ENCODE measurements at regions not wholly inside any gene's neighbourhood (a gene's known extent, or its start where the extent isn't known, plus 50 kb on each side); places are given as distances from the start of the nearest gene placed in this dataset.

DNA sequence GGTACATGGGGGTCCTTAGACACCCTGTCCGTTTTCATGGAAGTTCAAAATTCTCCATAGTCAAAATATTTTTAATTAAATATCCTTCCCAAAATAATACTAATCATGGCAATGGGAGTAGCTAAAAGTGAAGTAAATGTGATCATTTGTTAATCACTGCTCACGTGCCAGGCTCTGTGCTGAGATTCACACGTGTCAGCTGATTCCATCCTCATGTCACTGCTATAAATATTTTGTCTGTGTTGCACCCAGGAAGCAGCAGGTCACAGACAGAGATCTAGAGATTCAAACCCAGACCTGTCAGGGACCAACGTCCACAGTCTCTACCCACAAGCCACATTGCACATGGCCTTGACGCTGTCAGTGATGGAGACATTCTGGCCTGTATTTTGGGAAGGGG is 74.3 kb downstream of the KLHDC7A start:
- peaks cover 5% of the 10 kb centered on the region; the same call in 1 of the 2 replicates for H3K23me2 ChIP-seq (ENCODE audit: low read depth, low read length)
- no peak overlapping the region for H3K4me2 ChIP-seq (ENCODE audit: insufficient read depth in 1 of 2, low read depth in 2 of 2, low read length in 2 of 2)
- no peak for FAIRE-seq
- H2BK5ac ChIP-seq (ENCODE audit: low read depth, low read length): no peak overlapping the region
- H2BK120ac ChIP-seq (replicated peaks; ENCODE audit: low read depth, low read length): no peak overlapping the region
- ChIA-PET CTCF (ENCODE audit: partially characterized antibody) (interaction anchor here (0.9 to 50.4 kb wide), 11 partner anchors 12 to 514 kb away, joined by 3 to 984 read pairs (median 4); partner anchors contain the start of gene KLHDC7A), POLR2A (ENCODE audit: partially characterized antibody) (interaction anchor here (1.7 kb wide), 1 partner anchor 12 kb away, joined by 5 read pairs; no protein-coding TSS in a partner anchor)
- H4K5ac ChIP-seq (ENCODE audit: insufficient read length, low read depth, low read length): no peak overlapping the region
- H2AFZ ChIP-seq (ENCODE audit: low read length): no peak overlapping the region
- H3K56ac ChIP-seq (replicated peaks; ENCODE audit: insufficient read length, low read depth, low read length): no peak overlapping the region
- H4K20me1 ChIP-seq (replicated peaks in 1 of 2; ENCODE audit: control insufficient read depth in 1 of 2, insufficient read depth in 2 of 2, low read length in 2 of 2): no peaks in the 10 kb centered on the region
- H3K27me3 ChIP-seq (replicated peaks in 1 of 4; ENCODE audit: control insufficient read depth in 3 of 4, extremely low read depth in 1 of 4, insufficient read depth in 3 of 4, low read length in 3 of 4): peaks cover 0 to 6% (median 0%) of the 10 kb centered on the region in 4 experiments; a peak in 3 of 7 replicates
- no peak overlapping the region for H3K4me3 ChIP-seq (ENCODE audit: extremely low read depth in 1 of 4, insufficient read depth in 2 of 4, low read depth in 3 of 4, low read length in 4 of 4)
- no peaks in the 10 kb centered on the region for H3K79me1 ChIP-seq (ENCODE audit: low read depth, low read length)
- no peak overlapping the region for H2AK5ac ChIP-seq (ENCODE audit: low read depth, low read length)
- H2BK15ac ChIP-seq (ENCODE audit: low read length): no peak overlapping the region
- H3K27ac ChIP-seq (ENCODE audit: low read depth, low read length): no peak overlapping the region
- H4K91ac ChIP-seq (replicated peaks; ENCODE audit: insufficient read length, low read length): no peak overlapping the region
- no peak overlapping the region for H2BK12ac ChIP-seq (ENCODE audit: low read depth, low read length)
- H3K18ac ChIP-seq (ENCODE audit: extremely low read depth, low read length): no peak overlapping the region
- no peak overlapping the region for H2BK20ac ChIP-seq (ENCODE audit: low read length)
- H4K8ac ChIP-seq (ENCODE audit: extremely low read depth, insufficient read depth, low read length): no peak overlapping the region
- H3K36me3 ChIP-seq (ENCODE audit: control insufficient read depth in 2 of 4, insufficient read depth in 4 of 4, low read length in 3 of 4): no peaks in the 10 kb centered on the region
- H3K79me2 ChIP-seq (ENCODE audit: control insufficient read depth in 1 of 2, insufficient read depth in 2 of 2, low read length in 2 of 2): no peaks in the 10 kb centered on the region
- no peak overlapping the region for H3K9ac ChIP-seq (replicated peaks in 1 of 4; ENCODE audit: extremely low read depth in 1 of 4, low read depth in 3 of 4, low read length in 3 of 4)
- WGBS, 2 experiments (ENCODE audit: extremely low coverage in 1 of 2, insufficient coverage in 1 of 2, insufficient read length in 1 of 2, insufficient replicate concordance in 2 of 2, low coverage in 1 of 2, low lambda C conversion rate in 2 of 2, missing lambda C conversion rate in 1 of 2): 83% methylated on average over 5 of the region's 5 CpGs; no CpG with 5 or more reads in 1 of the 2 experiments
- no peak overlapping the region for H3K23ac ChIP-seq (ENCODE audit: insufficient read length)
- H3K4ac ChIP-seq (replicated peaks; ENCODE audit: insufficient read length, low read depth, low read length): no peak overlapping the region
- H3K4me1 ChIP-seq (replicated peaks in 1 of 4; ENCODE audit: control insufficient read depth in 3 of 4, insufficient read depth in 4 of 4, low read length in 3 of 4): peaks cover 0 to 16% (median 6%) of the 10 kb centered on the region in 4 experiments; a peak in 5 of 7 replicates
- no peak for DNase-seq (ENCODE audit: low read depth in 1 of 2, low spot score in 2 of 2)
- H3K9me3 ChIP-seq (ENCODE audit: insufficient read depth in 2 of 2, low read depth in 1 of 2, low read length in 1 of 2): no peaks in the 10 kb centered on the region
- H3K14ac ChIP-seq (ENCODE audit: insufficient read length): no peak overlapping the region
- TF ChIP-seq SRF (IDR thresholded peaks at IDR 0.05; ENCODE audit: low read depth, low read length) (no peak), POLR2A (IDR thresholded peaks at IDR 0.05; ENCODE audit: control extremely low read depth in 1 of 2, low read depth in 2 of 2, low read length in 2 of 2) (no peak), RAD21 (IDR thresholded peaks at IDR 0.05 in 1 of 2, conservative IDR thresholded peaks at IDR 0.05 in 1 of 2; ENCODE audit: low read depth in 2 of 2, low read length in 2 of 2) (no peak)
- TF ChIP-seq, protein P1, sequence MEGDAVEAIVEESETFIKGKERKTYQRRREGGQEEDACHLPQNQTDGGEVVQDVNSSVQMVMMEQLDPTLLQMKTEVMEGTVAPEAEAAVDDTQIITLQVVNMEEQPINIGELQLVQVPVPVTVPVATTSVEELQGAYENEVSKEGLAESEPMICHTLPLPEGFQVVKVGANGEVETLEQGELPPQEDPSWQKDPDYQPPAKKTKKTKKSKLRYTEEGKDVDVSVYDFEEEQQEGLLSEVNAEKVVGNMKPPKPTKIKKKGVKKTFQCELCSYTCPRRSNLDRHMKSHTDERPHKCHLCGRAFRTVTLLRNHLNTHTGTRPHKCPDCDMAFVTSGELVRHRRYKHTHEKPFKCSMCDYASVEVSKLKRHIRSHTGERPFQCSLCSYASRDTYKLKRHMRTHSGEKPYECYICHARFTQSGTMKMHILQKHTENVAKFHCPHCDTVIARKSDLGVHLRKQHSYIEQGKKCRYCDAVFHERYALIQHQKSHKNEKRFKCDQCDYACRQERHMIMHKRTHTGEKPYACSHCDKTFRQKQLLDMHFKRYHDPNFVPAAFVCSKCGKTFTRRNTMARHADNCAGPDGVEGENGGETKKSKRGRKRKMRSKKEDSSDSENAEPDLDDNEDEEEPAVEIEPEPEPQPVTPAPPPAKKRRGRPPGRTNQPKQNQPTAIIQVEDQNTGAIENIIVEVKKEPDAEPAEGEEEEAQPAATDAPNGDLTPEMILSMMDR (IDR thresholded peaks at IDR 0.05; ENCODE audit: control extremely low read depth in 1 of 3, insufficient read depth in 1 of 3, low read depth in 1 of 3, low read length in 3 of 3): no peak
